ENCODE measurements at regions not wholly inside any gene's neighbourhood (a gene's known extent, or its start where the extent isn't known, plus 50 kb on each side); places are given as distances from the start of the nearest gene placed in this dataset.
A peak's percentile ranks its signal among the peaks of the same experiment; 100 is the strongest.
"Not testable (repeated sequence)": the region's sequence is repeated elsewhere in the genome, so short reads cannot be mapped to it uniquely, and the experiment has no call there.

- DNase-seq: no peak
Measured at GRCh38 chr1:211206981-211207380, 52.2 kb upstream of the RCOR3 start.

- DNase-seq: no peak
Measured at GRCh38 chr1:211200311-211200710, 58.9 kb upstream of the RCOR3 start.

DNA sequence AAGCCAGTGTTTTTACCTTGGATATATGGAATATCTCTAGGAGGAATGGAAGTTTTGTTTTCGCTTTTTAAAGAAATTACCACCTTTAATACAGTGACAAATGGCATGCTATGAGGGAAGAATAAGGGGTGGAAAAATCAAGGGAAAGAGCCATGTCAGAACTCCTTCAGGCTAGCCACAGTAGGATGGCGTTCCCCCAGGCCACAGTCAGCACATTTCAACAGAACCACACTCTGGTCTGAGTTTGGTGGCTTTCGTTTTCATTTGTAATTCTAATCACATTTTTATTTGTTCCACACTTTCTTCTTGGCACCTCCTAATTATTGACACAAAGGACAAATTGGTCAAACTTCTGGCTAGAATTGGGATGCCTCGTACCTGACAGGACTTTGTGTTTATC is 60.3 kb upstream of the RCOR3 start:
- no peak for DNase-seq

DNA sequence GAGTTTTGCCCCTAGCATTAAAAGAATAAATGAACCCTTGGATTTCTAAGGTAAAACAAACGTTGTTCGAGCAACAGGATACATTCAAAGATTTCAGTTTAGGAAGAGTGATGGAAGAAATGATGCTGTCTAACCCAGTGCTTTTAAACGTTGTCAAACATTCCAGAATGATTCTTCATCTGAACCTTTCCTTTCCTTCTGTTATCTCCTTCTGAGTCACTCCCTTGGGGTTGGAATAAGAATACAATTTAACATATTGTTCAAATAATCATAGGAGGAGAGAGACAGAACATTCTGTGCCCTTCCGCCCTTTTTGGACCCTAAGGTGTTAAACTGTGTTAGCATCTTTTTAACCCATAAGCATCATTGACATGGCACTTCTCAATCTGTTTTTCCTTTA is 61.1 kb upstream of the RCOR3 start:
- DNase-seq: no peak

- no peak for DNase-seq
Measured at GRCh38 chr1:211196880-211197279, 62.3 kb upstream of the RCOR3 start.

GRCh38 chr1:211194826-211195225 is 60.9 kb upstream of the KCNH1 start:
- DNase-seq: no peak

GRCh38 chr1:211192227-211192626 is 58.3 kb upstream of the KCNH1 start:
- DNase-seq: peak in 1 of 5 donors; percentile 30

- DNase-seq: not testable (repeated sequence)
Measured at GRCh38 chr1:211188721-211189120, 54.8 kb upstream of the KCNH1 start.

GRCh38 chr1:211183747-211184313 is 49.9 kb upstream of the KCNH1 start:
- no peak for DNase-seq
